AG04449 (cell line): ENCODE measurements at regions not wholly inside any gene's neighbourhood (a gene's known extent, or its start where the extent isn't known, plus 50 kb on each side); places are given as distances from the start of the nearest gene placed in this dataset.

Source experiments
- CTCF ChIA-PET: fragments of 350-600 bp; formaldehyde crosslinking; extraction: SDS; loops from one replicate; lab custom pipeline; 2021; ENCODE audit warnings: antibody characterized with exemption; lab: Yijun Ruan, JAX
- POLR2A ChIA-PET: fragments of 400-600, 350-600 bp; formaldehyde crosslinking; extraction: SDS; loops from one replicate; lab custom pipeline; 2020; ENCODE audit warnings: antibody characterized with exemption, inconsistent platforms; lab: Yijun Ruan, JAX
- DNase-seq: peaks from one replicate; pipeline ENCODE4 v3.0.0-alpha.2; 2010; ENCODE audit warnings: low read depth, low spot score
- H3K4me3 ChIP-seq: 2 replicates; pipeline ENCODE4 v1.5.1; 2011; ENCODE audit warnings: low read depth, mild to moderate bottlenecking, control low read depth, low read length
- CTCF ChIP-seq: IDR thresholded peaks from one replicate; pipeline ENCODE4 v1.5.1; 2011; ENCODE audit warnings: mild to moderate bottlenecking, moderate library complexity, low read length, control low read depth, inconsistent platforms; ENCODE audit not compliant: insufficient read depth; ENCODE audit errors: missing control alignments

GRCh38 chr1:57796616-57797015, 372.8 kb upstream of the DAB1 start:
- POLR2A ChIA-PET: no interaction called here

GRCh38 chr1:57795886-57796285, 372.0 kb upstream of the DAB1 start:
- ChIA-PET CTCF (no interaction called here), POLR2A (no interaction called here)
- H3K4me3 ChIP-seq: no peak overlapping the region
- TF ChIP-seq CTCF: no peak
- no peak for DNase-seq

More at GRCh38 chr1:57796616-57797015, 372.8 kb upstream of the DAB1 start:
- TF ChIP-seq CTCF: no peak
- CTCF ChIA-PET: no interaction called here
- no peak for DNase-seq
- H3K4me3 ChIP-seq: no peak overlapping the region

- H3K4me3 ChIP-seq: no peak overlapping the region
- no peak for TF ChIP-seq CTCF
- POLR2A ChIA-PET: no interaction called here
- DNase-seq: no peak
- CTCF ChIA-PET: no interaction called here
Measured at GRCh38 chr1:57794078-57794477, 370.2 kb upstream of the DAB1 start.

- POLR2A ChIA-PET: no interaction called here
- H3K4me3 ChIP-seq: no peak overlapping the region
- CTCF ChIA-PET: no interaction called here
- TF ChIP-seq CTCF: no peak
- no peak for DNase-seq
Measured at GRCh38 chr1:57791497-57791896, 367.6 kb upstream of the DAB1 start.

GRCh38 chr1:57789936-57790335, 366.1 kb upstream of the DAB1 start:
- CTCF ChIA-PET: no interaction called here
- DNase-seq: no peak
- TF ChIP-seq CTCF: no peak
- POLR2A ChIA-PET: no interaction called here
- H3K4me3 ChIP-seq: no peak overlapping the region

GRCh38 chr1:57788313-57788712, 364.5 kb upstream of the DAB1 start:
- TF ChIP-seq CTCF: no peak
- ChIA-PET CTCF (no interaction called here), POLR2A (no interaction called here)
- DNase-seq: no peak
- no peak overlapping the region for H3K4me3 ChIP-seq
